MCF 10A (cell line): ENCODE measurements at regions not wholly inside any gene's neighbourhood (a gene's known extent, or its start where the extent isn't known, plus 50 kb on each side); places are given as distances from the start of the nearest gene placed in this dataset.

Experiments used
- BruUV-seq: library from RNA; stranded (reverse); fragments of 400-500 nt; replicated peaks from 2 replicates; lab custom pipeline; 2021; lab: Mats Ljungman, UMichigan
- CTCF ChIA-PET: fragments of 300-600 bp; sonication (Branson Sonifier 250); formaldehyde crosslinking; extraction: SDS; loops from one replicate; lab custom pipeline; 2021; ENCODE audit warnings: antibody characterized with exemption, inconsistent platforms; lab: Yijun Ruan, JAX
- POLR2A ChIA-PET: fragments of 300-600, 350-650 bp; sonication (Branson Sonifier 250); formaldehyde crosslinking; extraction: SDS; loops from one replicate; lab custom pipeline; 2020; ENCODE audit warnings: antibody characterized with exemption, inconsistent platforms; lab: Yijun Ruan, JAX
- DNase-seq: peaks from one replicate; pipeline ENCODE4 v3.0.0-alpha.2; 2018; ENCODE audit not compliant: unreplicated experiment
- H3K27ac Mint-ChIP-seq: one replicate; pipeline ENCODE4 v1.8.0; 2022; ENCODE audit warnings: mild to moderate bottlenecking, low read depth, mixed read lengths; ENCODE audit not compliant: unreplicated experiment
- H3K27me3 Mint-ChIP-seq: one replicate; pipeline ENCODE4 v1.8.0; 2022; ENCODE audit warnings: mixed read lengths; ENCODE audit not compliant: insufficient read depth, unreplicated experiment
- H3K36me3 Mint-ChIP-seq: one replicate; pipeline ENCODE4 v1.8.0; 2022; ENCODE audit warnings: mild to moderate bottlenecking, moderate library complexity, mixed read lengths; ENCODE audit not compliant: insufficient read depth, unreplicated experiment
- H3K4me1 Mint-ChIP-seq: one replicate; pipeline ENCODE4 v1.8.0; 2022; ENCODE audit warnings: mixed read lengths; ENCODE audit not compliant: insufficient read depth, unreplicated experiment
- H3K4me3 Mint-ChIP-seq: one replicate; pipeline ENCODE4 v1.8.0; 2022; ENCODE audit warnings: mild to moderate bottlenecking, moderate library complexity, mixed read lengths; ENCODE audit not compliant: unreplicated experiment
- H3K9me3 Mint-ChIP-seq: one replicate; pipeline ENCODE4 v1.8.0; 2022; ENCODE audit warnings: mixed read lengths; ENCODE audit not compliant: unreplicated experiment
- CTCF ChIP-seq: fragments of 200-600 bp; IDR thresholded peaks from one replicate; pipeline ENCODE4 v1.8.0; 2022; ENCODE audit warnings: antibody characterized with exemption, mild to moderate bottlenecking; ENCODE audit not compliant: unreplicated experiment
- intact Hi-C: fragments of 100-400 bp; cut with micrococcal nuclease; formaldehyde crosslinking; loops from 2 replicates; pipeline ENCODE4 v1.14.1; 2022

GRCh38 chr7:134391223-134391622 is 67.7 kb downstream of the AKR1B1 start:
- no TSS peak for BruUV-seq
- no peak for DNase-seq
- H3K9me3 Mint-ChIP-seq = no peaks in the 10 kb centered on the region
- peaks cover 10% of the 10 kb centered on the region for H3K4me1 Mint-ChIP-seq
- no peak overlapping the region for H3K27ac Mint-ChIP-seq
- no peak for TF ChIP-seq CTCF
- POLR2A ChIA-PET = no interaction called here
- no peak overlapping the region for H3K4me3 Mint-ChIP-seq
- CTCF ChIA-PET = interaction anchor here (1.2 kb wide), 1 partner anchor 9 kb away, joined by 3 read pairs; no protein-coding TSS in a partner anchor
- intact Hi-C loops = no loop called here
- H3K36me3 Mint-ChIP-seq = no peaks in the 10 kb centered on the region
- H3K27me3 Mint-ChIP-seq = no peaks in the 10 kb centered on the region

GRCh38 chr7:134388336-134389019 is 70.4 kb downstream of the AKR1B1 start:
- no peak for TF ChIP-seq CTCF
- Mint-ChIP-seq H3K9me3 (peaks cover 6% of the 10 kb centered on the region), H3K27me3 (no peaks in the 10 kb centered on the region), H3K4me1 (no peaks in the 10 kb centered on the region), H3K4me3 (no peak overlapping the region), H3K36me3 (no peaks in the 10 kb centered on the region), H3K27ac (no peak overlapping the region)
- intact Hi-C loops = no loop called here
- ChIA-PET CTCF (interaction anchor here (0.7 to 1.1 kb wide), 4 partner anchors 9 to 918 kb away, joined by 3 to 4 read pairs (median 3); no protein-coding TSS in a partner anchor), POLR2A (no interaction called here)
- no peak for DNase-seq
- no TSS peak for BruUV-seq

GRCh38 chr7:134378562-134378961 is 61.8 kb upstream of the SLC35B4 start:
- intact Hi-C loops = no loop called here
- POLR2A ChIA-PET = interaction anchor here (1.5 kb wide), 1 partner anchor 13 kb away, joined by 8 read pairs; no protein-coding TSS in a partner anchor
- no peak for DNase-seq
- TF ChIP-seq CTCF = no peak
- no peaks in the 10 kb centered on the region for H3K36me3 Mint-ChIP-seq
- no peak overlapping the region for H3K27ac Mint-ChIP-seq
- no TSS peak for BruUV-seq
- H3K9me3 Mint-ChIP-seq = no peaks in the 10 kb centered on the region
- H3K27me3 Mint-ChIP-seq = no peaks in the 10 kb centered on the region
- CTCF ChIA-PET = interaction anchor here (0.6 kb wide), 1 partner anchor 175 kb away, joined by 3 read pairs; no protein-coding TSS in a partner anchor
- H3K4me1 Mint-ChIP-seq = peaks cover 6% of the 10 kb centered on the region
- H3K4me3 Mint-ChIP-seq = no peak overlapping the region

GRCh38 chr7:134376693-134377092 is 60.0 kb upstream of the SLC35B4 start:
- H3K9me3 Mint-ChIP-seq = no peaks in the 10 kb centered on the region
- H3K4me3 Mint-ChIP-seq = no peak overlapping the region
- no TSS peak for BruUV-seq
- intact Hi-C loops = no loop called here
- H3K27me3 Mint-ChIP-seq = no peaks in the 10 kb centered on the region
- no peak for TF ChIP-seq CTCF
- no peak for DNase-seq
- H3K27ac Mint-ChIP-seq = no peak overlapping the region
- no peaks in the 10 kb centered on the region for H3K36me3 Mint-ChIP-seq
- peaks cover 6% of the 10 kb centered on the region for H3K4me1 Mint-ChIP-seq
- ChIA-PET POLR2A (interaction anchor here (0.6 to 1.5 kb wide), 2 partner anchors 11 to 219 kb away, joined by 3 to 8 read pairs; no protein-coding TSS in a partner anchor), CTCF (interaction anchor here (0.6 to 1.7 kb wide), 2 partner anchors 44 to 56 kb away, joined by 4 read pairs; no protein-coding TSS in a partner anchor)
